DND-41 (cell line): ENCODE measurements at regions not wholly inside any gene's neighbourhood (a gene's known extent, or its start where the extent isn't known, plus 50 kb on each side); places are given as distances from the start of the nearest gene placed in this dataset.

Experiments
- CTCF ChIP-seq: IDR thresholded peaks from 2 replicates; pipeline ENCODE4 v1.5.1; 2012; ENCODE audit warnings: borderline replicate concordance, low read length, moderate library complexity, mild to moderate bottlenecking; ENCODE audit not compliant: poor library complexity, severe bottlenecking; ENCODE audit errors: extremely low read depth
- EZH2 ChIP-seq: IDR thresholded peaks from 3 replicates; pipeline ENCODE4 v1.6.1; 2012; ENCODE audit warnings: borderline replicate concordance, low read depth, mild to moderate bottlenecking, moderate library complexity, low read length, inconsistent platforms; ENCODE audit not compliant: severe bottlenecking

GRCh38 chr4:175559126-175559525, 252.9 kb downstream of the GPM6A start:
- TF ChIP-seq CTCF: no peak
- TF ChIP-seq EZH2: no peak
